GM19395 (cell line): ENCODE measurements at regions not wholly inside any gene's neighbourhood (a gene's known extent, or its start where the extent isn't known, plus 50 kb on each side); places are given as distances from the start of the nearest gene placed in this dataset.
A peak's percentile ranks its signal among the peaks of the same experiment; 100 is the strongest.

ENCODE experiments used
- ATAC-seq: cut with Tn5 transposase; IDR thresholded peaks from one replicate; pipeline ENCODE4 v1.9.1; 2021; ENCODE audit warnings: mild to moderate bottlenecking, moderate library complexity; ENCODE audit not compliant: unreplicated experiment

GRCh38 chr2:163200741-163201140 lies 362.2 kb upstream of the KCNH7 start:
- ATAC-seq, result no peak

DNA sequence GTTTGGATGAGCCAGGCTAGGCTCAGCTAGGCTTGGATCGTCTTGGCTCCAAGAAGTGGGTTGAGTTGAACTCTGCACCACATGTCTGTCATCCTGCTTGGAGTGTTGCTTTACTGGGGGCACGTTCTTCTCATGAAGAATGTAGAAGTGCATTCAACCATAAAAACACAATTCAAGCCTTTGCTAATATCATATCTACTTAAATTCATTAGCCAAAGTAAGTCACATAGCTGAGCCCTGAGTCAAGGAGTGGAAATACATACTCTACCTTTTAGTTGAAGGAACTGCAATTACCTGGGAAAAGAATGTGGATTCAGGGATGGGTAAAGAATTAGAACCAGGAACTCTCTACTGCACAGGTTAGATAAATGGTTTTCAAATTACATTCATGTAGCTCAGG lies 360.4 kb upstream of the KCNH7 start:
- ATAC-seq, result no peak

DNA sequence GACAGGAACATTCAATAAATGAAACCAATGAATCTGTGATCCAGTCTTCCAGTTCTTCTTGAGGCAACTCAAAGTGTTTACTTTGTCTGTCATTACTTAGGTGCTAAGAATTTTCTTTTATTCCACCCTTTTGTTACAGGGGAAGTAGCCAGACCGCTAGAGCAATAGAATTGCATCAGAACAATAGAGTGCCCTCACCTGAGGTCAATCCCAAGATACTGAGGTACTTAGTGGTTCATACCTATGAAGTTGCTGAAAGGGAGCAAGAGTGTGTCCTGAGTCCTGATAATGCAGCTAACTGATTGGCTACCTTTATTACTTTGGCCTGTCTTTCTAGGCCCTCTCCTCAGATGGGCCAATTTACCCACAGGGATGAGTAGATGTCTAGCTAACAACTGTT lies 359.4 kb upstream of the KCNH7 start:
- ATAC-seq, result no peak

- no peak for ATAC-seq
Observed at GRCh38 chr2:163191372-163191771, 352.8 kb upstream of the KCNH7 start.

GRCh38 chr2:163187995-163188655 lies 349.6 kb upstream of the KCNH7 start:
- ATAC-seq, result no peak

DNA sequence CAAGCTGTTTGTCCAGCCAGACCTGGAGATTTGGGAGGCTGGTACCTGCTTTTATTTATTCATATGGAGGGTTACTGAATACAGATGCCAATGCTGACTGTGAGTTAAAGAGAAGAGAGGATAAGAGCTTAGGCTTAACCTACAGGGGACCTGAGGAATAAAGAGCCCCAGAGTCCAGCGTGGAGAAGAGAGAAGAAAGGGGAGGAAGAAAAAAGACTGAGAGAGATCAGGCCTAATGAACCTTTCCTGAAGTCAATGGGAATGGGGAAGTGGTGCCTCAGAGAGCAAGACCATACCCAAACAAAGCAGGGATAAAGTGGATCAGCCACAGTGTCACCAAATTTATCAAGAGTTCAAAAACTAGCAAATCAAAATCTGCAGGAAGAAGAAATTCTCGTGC lies 348.6 kb upstream of the KCNH7 start:
- ATAC-seq, result no peak

DNA sequence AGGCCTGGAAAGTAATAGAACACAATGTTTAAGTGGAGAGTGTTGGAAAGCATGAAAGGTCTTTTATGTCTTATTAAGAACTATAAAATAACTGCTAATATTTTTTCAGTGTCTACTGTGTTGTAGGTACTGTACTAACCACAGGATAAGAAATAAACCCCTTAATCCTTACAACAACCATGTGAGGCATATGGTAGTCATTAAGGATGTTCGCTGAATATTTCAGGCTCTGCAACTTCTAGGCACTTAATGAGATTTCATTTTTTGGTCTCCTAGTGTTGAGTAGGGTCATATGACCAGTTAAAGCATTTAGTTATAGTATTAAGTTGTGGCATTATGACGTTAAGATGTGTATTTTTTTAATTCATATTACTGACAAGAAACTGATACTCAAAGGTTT lies 346.6 kb upstream of the KCNH7 start:
- ATAC-seq, result no peak

- no peak for ATAC-seq
Observed at GRCh38 chr2:163182764-163183354, 344.3 kb upstream of the KCNH7 start.

DNA sequence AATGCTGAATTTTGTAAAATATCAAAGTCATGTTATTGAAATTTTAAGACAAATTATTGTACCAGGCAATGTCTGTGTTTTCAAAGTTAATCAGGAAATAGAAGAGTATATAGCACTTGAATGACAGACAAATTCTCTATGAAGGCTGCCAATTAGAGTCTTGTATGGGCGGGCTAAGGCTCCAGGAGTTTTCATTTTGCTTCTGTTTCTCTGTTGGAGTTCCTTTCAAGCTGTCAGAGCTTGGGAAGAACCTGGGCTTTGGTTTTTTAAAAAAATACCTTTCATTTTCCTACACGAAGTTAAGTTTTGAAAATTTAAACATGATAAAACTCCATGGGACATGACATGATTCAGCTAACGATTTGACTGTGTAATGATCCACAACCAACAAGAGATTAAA lies 339.0 kb upstream of the KCNH7 start:
- ATAC-seq, result no peak

- ATAC-seq, result no peak
Observed at GRCh38 chr2:163175294-163175693, 336.7 kb upstream of the KCNH7 start.

- no peak for ATAC-seq
Observed at GRCh38 chr2:163173591-163173990, 335.0 kb upstream of the KCNH7 start.

- ATAC-seq, result no peak
Observed at GRCh38 chr2:163171786-163172530, 333.4 kb upstream of the KCNH7 start.

- no peak for ATAC-seq
Observed at GRCh38 chr2:163157891-163158496, 319.4 kb upstream of the KCNH7 start.

GRCh38 chr2:163157411-163157810 lies 318.8 kb upstream of the KCNH7 start:
- ATAC-seq, result no peak

GRCh38 chr2:163155925-163156324 lies 317.4 kb upstream of the KCNH7 start:
- ATAC-seq, result no peak

DNA sequence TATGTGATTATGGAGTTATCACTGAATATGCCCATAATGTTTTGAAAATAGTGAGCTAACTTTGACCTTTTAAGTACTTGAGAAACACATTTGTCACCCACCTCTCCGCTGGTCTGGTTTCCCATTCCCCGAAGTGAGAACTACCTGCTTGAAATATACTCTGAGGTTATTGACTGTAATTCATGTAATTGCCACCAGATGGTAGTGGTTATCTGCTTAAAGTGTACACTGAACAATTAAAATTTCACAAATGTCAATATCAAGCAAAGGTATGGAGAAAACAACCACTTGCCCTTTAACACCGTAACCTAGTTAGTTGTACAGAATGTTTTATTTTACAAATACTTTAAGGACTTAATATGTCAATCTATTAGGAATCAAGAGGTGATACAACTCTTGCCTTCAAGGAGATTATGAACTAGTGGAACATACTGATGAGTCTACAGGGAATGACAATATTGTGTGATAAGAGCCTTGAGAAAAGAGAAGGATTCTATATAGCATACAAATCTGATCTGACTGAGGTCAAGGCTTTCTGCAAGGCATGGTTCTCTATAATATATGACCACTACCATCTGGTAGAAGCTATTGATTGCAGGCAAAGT lies 316.8 kb upstream of the KCNH7 start:
- peak; percentile 91 for ATAC-seq

DNA sequence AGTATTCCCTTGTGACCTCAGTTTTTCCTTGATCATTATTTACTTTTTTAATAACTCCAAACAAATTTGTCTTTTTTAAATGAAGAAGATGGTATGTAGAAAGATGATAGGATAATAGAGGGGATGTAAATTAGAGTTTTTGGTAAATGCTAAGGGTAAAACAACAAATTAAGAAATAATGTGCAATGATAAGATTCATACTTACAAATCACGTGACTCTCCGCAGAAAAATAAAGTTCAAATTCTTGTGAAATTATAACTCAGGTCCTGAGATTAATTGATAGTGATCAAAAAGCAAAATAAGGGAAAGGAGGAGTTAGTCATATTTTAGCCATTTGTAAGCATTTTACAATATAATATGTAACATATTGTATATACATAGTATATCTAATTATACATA lies 304.1 kb upstream of the KCNH7 start:
- no peak for ATAC-seq

DNA sequence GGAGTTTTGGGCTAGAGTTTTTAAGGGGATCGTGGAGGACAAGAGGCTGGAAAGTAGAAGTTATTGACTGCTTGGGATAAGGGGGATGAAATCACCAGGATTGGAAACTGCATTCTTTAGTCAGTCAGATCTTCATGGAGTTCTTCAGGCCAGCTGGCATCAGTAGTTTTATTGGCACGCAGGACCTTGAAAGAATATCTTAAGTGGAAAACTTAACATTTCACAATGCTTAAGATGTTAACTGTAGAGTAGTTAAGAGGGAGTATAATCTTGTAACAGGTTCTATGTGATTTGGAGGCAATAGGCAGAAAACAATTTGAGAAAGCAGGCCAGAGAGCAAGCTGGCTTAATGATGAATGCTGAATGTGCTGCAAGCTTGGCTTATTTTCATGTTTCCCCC lies 300.4 kb upstream of the KCNH7 start:
- ATAC-seq, result no peak

- no peak for ATAC-seq
Observed at GRCh38 chr2:163135256-163135655, 296.7 kb upstream of the KCNH7 start.

GRCh38 chr2:163133602-163134001 lies 295.0 kb upstream of the KCNH7 start:
- no peak for ATAC-seq

DNA sequence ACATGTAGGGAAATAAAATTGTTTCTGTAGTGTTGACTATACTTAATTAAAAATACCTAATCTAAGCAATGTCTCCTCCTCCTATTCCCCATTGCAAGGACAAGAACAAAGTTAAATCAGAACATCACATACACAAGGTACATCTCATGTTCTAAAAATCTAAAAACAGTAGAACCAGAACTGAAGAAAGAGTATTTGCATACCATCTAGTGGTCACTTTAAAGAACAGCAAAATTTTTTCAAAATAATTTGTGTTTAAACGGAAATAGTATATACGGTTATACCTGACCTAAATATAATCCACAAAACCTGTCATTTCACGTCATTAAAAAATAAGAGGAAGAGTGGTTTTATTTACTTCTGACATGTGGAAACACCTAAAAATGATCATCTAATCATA lies 294.3 kb upstream of the KCNH7 start:
- ATAC-seq, result peak; percentile 61
